ENCODE measurements at regions not wholly inside any gene's neighbourhood (a gene's known extent, or its start where the extent isn't known, plus 50 kb on each side); places are given as distances from the start of the nearest gene placed in this dataset.

- TF ChIP-seq ZNF274 (IDR thresholded peaks at IDR 0.05; ENCODE audit: low read depth, low read length) = no peak
- TF ChIP-seq SUZ12 (IDR thresholded peaks at IDR 0.05; ENCODE audit: extremely low read depth, insufficient read depth, insufficient read length) = no peak
Observed at GRCh38 chr15:39403640-39404117, 177.2 kb upstream of the THBS1 start.
